ENCODE measurements at regions not wholly inside any gene's neighbourhood (a gene's known extent, or its start where the extent isn't known, plus 50 kb on each side); places are given as distances from the start of the nearest gene placed in this dataset.

GRCh38 chr2:12429779-12430406 is 286.8 kb upstream of the TRIB2 start:
- Histone ChIP-seq H3K4me3 (ENCODE audit: control insufficient read depth in 2 of 3, extremely low read depth in 1 of 3, insufficient read depth in 2 of 3, low read depth in 1 of 3, low read length in 3 of 3) (no peak overlapping the region), H3K36me3 (ENCODE audit: control insufficient read depth in 2 of 2, extremely low read depth in 1 of 2, insufficient read depth in 2 of 2, low read length in 2 of 2) (no peaks in the 10 kb centered on the region), H3K27ac (ENCODE audit: control insufficient read depth, insufficient read depth, low read length) (no peak overlapping the region), H3K27me3 (ENCODE audit: control insufficient read depth, extremely low read depth, insufficient read depth, low read length) (no peaks in the 10 kb centered on the region), H3K79me2 (ENCODE audit: control insufficient read depth, insufficient read depth, low read length) (no peaks in the 10 kb centered on the region), H3K9ac (ENCODE audit: control insufficient read depth, extremely low read depth, insufficient read depth, low read length) (no peak overlapping the region), H3K4me2 (ENCODE audit: control insufficient read depth, extremely low read depth, insufficient read depth, low read depth, low read length) (peak overlapping the region; percentile 25), H3K4me1 (ENCODE audit: control insufficient read depth, extremely low read depth, insufficient read depth, low read length) (peaks cover 9% of the 10 kb centered on the region), H2AFZ (ENCODE audit: control insufficient read depth, low read length) (peak overlapping the region; percentile 44), H3K9me1 (ENCODE audit: control insufficient read depth, extremely low read depth, insufficient read depth, low read length) (no peaks in the 10 kb centered on the region), H4K20me1 (ENCODE audit: control insufficient read depth, extremely low read depth, insufficient read depth, low read length) (no peaks in the 10 kb centered on the region), H3K9me3 (ENCODE audit: control insufficient read depth, low read depth, low read length) (no peaks in the 10 kb centered on the region)
- TF ChIP-seq EZH2 (IDR thresholded peaks at IDR 0.05; ENCODE audit: low read length) (no peak), CTCF (optimal IDR thresholded peaks at IDR 0.05 in 1 of 3, IDR thresholded peaks at IDR 0.05 in 1 of 3, conservative IDR thresholded peaks at IDR 0.05 in 1 of 3; ENCODE audit: extremely low read depth in 1 of 3, insufficient read depth in 2 of 3, low read length in 3 of 3) (no peak)
- peak; percentile 56 for FAIRE-seq
- no peak for DNase-seq (ENCODE audit: low read depth, low spot score)
- dilution Hi-C loops (cut with MboI; ENCODE audit: extremely low pct_ligation_motif_present, low sequenced_read_pairs), result no loop called here

GRCh38 chr2:12430407-12431133 is 286.2 kb upstream of the TRIB2 start:
- no peaks in the 10 kb centered on the region for H3K9me3 ChIP-seq (ENCODE audit: control insufficient read depth, low read depth, low read length)
- no peaks in the 10 kb centered on the region for H3K27me3 ChIP-seq (ENCODE audit: control insufficient read depth, extremely low read depth, insufficient read depth, low read length)
- no peak overlapping the region for H3K27ac ChIP-seq (ENCODE audit: control insufficient read depth, insufficient read depth, low read length)
- no peaks in the 10 kb centered on the region for H3K9me1 ChIP-seq (ENCODE audit: control insufficient read depth, extremely low read depth, insufficient read depth, low read length)
- H4K20me1 ChIP-seq (ENCODE audit: control insufficient read depth, extremely low read depth, insufficient read depth, low read length), result no peaks in the 10 kb centered on the region
- TF ChIP-seq CTCF (optimal IDR thresholded peaks at IDR 0.05 in 1 of 3, IDR thresholded peaks at IDR 0.05 in 1 of 3, conservative IDR thresholded peaks at IDR 0.05 in 1 of 3; ENCODE audit: extremely low read depth in 1 of 3, insufficient read depth in 2 of 3, low read length in 3 of 3), result no peak
- no peaks in the 10 kb centered on the region for H3K79me2 ChIP-seq (ENCODE audit: control insufficient read depth, insufficient read depth, low read length)
- no peak overlapping the region for H3K4me2 ChIP-seq (ENCODE audit: control insufficient read depth, extremely low read depth, insufficient read depth, low read depth, low read length)
- no peak for FAIRE-seq
- H2AFZ ChIP-seq (ENCODE audit: control insufficient read depth, low read length), result peak overlapping the region; percentile 44
- peaks cover 9% of the 10 kb centered on the region for H3K4me1 ChIP-seq (ENCODE audit: control insufficient read depth, extremely low read depth, insufficient read depth, low read length)
- dilution Hi-C loops (cut with MboI; ENCODE audit: extremely low pct_ligation_motif_present, low sequenced_read_pairs), result no loop called here
- no peak overlapping the region for H3K9ac ChIP-seq (ENCODE audit: control insufficient read depth, extremely low read depth, insufficient read depth, low read length)
- H3K4me3 ChIP-seq (ENCODE audit: control insufficient read depth in 2 of 3, extremely low read depth in 1 of 3, insufficient read depth in 2 of 3, low read depth in 1 of 3, low read length in 3 of 3), result no peak overlapping the region
- H3K36me3 ChIP-seq (ENCODE audit: control insufficient read depth in 2 of 2, extremely low read depth in 1 of 2, insufficient read depth in 2 of 2, low read length in 2 of 2), result no peaks in the 10 kb centered on the region
- no peak for DNase-seq (ENCODE audit: low read depth, low spot score)
